A549 (cell line): ENCODE measurements at regions not wholly inside any gene's neighbourhood (a gene's known extent, or its start where the extent isn't known, plus 50 kb on each side); places are given as distances from the start of the nearest gene placed in this dataset.

Experiments
- ATAC-seq, 2 experiments: fragments of 200-7000 bp in 1 of 2; fragments of >200 bp in 1 of 2; cut with Nextera tagmentation in 1 of 2; cut with Tn5 transposase in 1 of 2; 3 replicates each; pipeline versions ENCODE4 v1.8.0 to v1.9.1; 2018 to 2020; ENCODE audit warnings: mild to moderate bottlenecking in 1 of 2, moderate library complexity in 1 of 2
- CTCF ChIA-PET: fragments of 300-600 bp; sonication (Branson Sonifier 250); formaldehyde crosslinking; extraction: SDS; loops from one replicate; lab custom pipeline; 2021; ENCODE audit warnings: antibody characterized with exemption, inconsistent platforms; lab: Yijun Ruan, JAX
- POLR2A ChIA-PET: fragments of 350-600 bp; formaldehyde crosslinking; extraction: SDS; loops from one replicate; lab custom pipeline; 2021; ENCODE audit warnings: antibody characterized with exemption, inconsistent platforms; lab: Yijun Ruan, JAX
- DNase-seq, 2 experiments: peaks; one replicate each; pipeline versions ENCODE4 v3.0.0 to v3.0.0-alpha.2; 2011 to 2016; ENCODE audit warnings: low read depth in 1 of 2, low spot score in 1 of 2
- FAIRE-seq: peaks from 2 replicates; lab custom pipeline; 2011; peaks lifted over from hg19 to GRCh38; lab: Jason Lieb, UNC
- H3K27ac ChIP-seq, 2 experiments: fragments of >200 bp; sonication (Bioruptor Twin); formaldehyde crosslinking; 3 replicates each; pipeline ENCODE4 v1.5.1; 2016 to 2017
- H3K4me1 ChIP-seq: fragments of >200 bp; sonication (Bioruptor Twin); formaldehyde crosslinking; 3 replicates; pipeline ENCODE4 v1.6.1; 2016
- H3K4me2 ChIP-seq: fragments of >200 bp; sonication (Bioruptor Twin); formaldehyde crosslinking; 3 replicates; pipeline ENCODE4 v1.6.1; 2016
- H3K4me3 ChIP-seq: fragments of >200 bp; sonication (Bioruptor Twin); formaldehyde crosslinking; 3 replicates; pipeline ENCODE4 v1.5.1; 2016
- H3K9me3 ChIP-seq: fragments of >200 bp; sonication (Bioruptor Twin); formaldehyde crosslinking; 3 replicates; pipeline ENCODE4 v1.6.1; 2016
- BCL3 ChIP-seq: fragments of >200 bp; sonication (Bioruptor Twin); formaldehyde crosslinking; IDR thresholded peaks from 3 replicates; pipeline ENCODE4 v1.6.1; 2016
- CBX8 ChIP-seq: fragments of 200-600 bp; sonication (generic); IDR thresholded peaks from 2 replicates; pipeline ENCODE4 v1.6.1; 2016
- CHD2 ChIP-seq: fragments of 150-350 bp; IDR thresholded peaks from 2 replicates; pipeline ENCODE4 v1.6.1; 2014; ENCODE audit warnings: low read length; ENCODE audit not compliant: partially characterized antibody
- CHD4 ChIP-seq: fragments of 200-600 bp; sonication (generic); IDR thresholded peaks from 2 replicates; pipeline ENCODE4 v1.6.1; 2016; ENCODE audit warnings: antibody characterized with exemption, mild to moderate bottlenecking, borderline replicate concordance
- CTCF ChIP-seq: fragments of >200 bp; sonication (Bioruptor Twin); formaldehyde crosslinking; IDR thresholded peaks from 3 replicates; pipeline ENCODE4 v1.5.1; 2016
- EHF ChIP-seq: fragments of 250-450 bp; sonication (Bioruptor Pico); IDR thresholded peaks from 2 replicates; pipeline ENCODE4 v1.5.0; 2020; ENCODE audit warnings: mild to moderate bottlenecking
- HEYL ChIP-seq: fragments of 250-450 bp; sonication (Bioruptor Pico); IDR thresholded peaks from 2 replicates; pipeline ENCODE4 v1.8.0; 2021; ENCODE audit warnings: mild to moderate bottlenecking, moderate library complexity
- HOXA7 ChIP-seq: fragments of 250-450 bp; sonication (Bioruptor Pico); IDR thresholded peaks from 2 replicates; pipeline ENCODE4 v1.5.0; 2020; ENCODE audit warnings: mild to moderate bottlenecking, moderate library complexity
- JUN ChIP-seq, 2 experiments: fragments of >200 bp; sonication (Bioruptor Twin); formaldehyde crosslinking; IDR thresholded peaks; 2 replicates in 1 of 2; 3 replicates in 1 of 2; pipeline ENCODE4 v1.6.1; 2016 to 2017
- KDM1A ChIP-seq: fragments of 200-600 bp; sonication (generic); IDR thresholded peaks from 2 replicates; pipeline ENCODE4 v1.6.1; 2016; ENCODE audit warnings: low read depth, mild to moderate bottlenecking
- KDM5A ChIP-seq: fragments of 200-600 bp; sonication (generic); IDR thresholded peaks from 2 replicates; pipeline ENCODE4 v1.6.1; 2016; ENCODE audit warnings: antibody characterized with exemption, mild to moderate bottlenecking
- MAFK ChIP-seq: fragments of 450-650 bp; IDR thresholded peaks from 2 replicates; pipeline ENCODE4 v1.6.1; 2014; ENCODE audit not compliant: partially characterized antibody
- MAX ChIP-seq: IDR thresholded peaks from 2 replicates; pipeline ENCODE4 v1.6.1; 2012
- MYC ChIP-seq: IDR thresholded peaks from 2 replicates; pipeline ENCODE4 v1.6.1; 2012; ENCODE audit warnings: mild to moderate bottlenecking, inconsistent platforms, low read length, improper control_type of control experiment, borderline replicate concordance
- NR3C1 ChIP-seq: fragments of >200 bp; sonication (Bioruptor Twin); formaldehyde crosslinking; IDR thresholded peaks from 3 replicates; pipeline ENCODE4 v1.6.1; 2017
- PHF8 ChIP-seq: fragments of 200-600 bp; sonication (generic); IDR thresholded peaks from 2 replicates; pipeline ENCODE4 v1.6.1; 2016; ENCODE audit warnings: low read depth, mild to moderate bottlenecking, antibody characterized with exemption, moderate library complexity, borderline replicate concordance
- POLR2A ChIP-seq: IDR thresholded peaks from 2 replicates; pipeline ENCODE4 v1.6.1; 2012; ENCODE audit warnings: mild to moderate bottlenecking, low read length
- REST ChIP-seq: fragments of 200-600 bp; sonication (generic); IDR thresholded peaks from 2 replicates; pipeline ENCODE4 v1.6.1; 2016; ENCODE audit warnings: antibody characterized with exemption, mild to moderate bottlenecking, moderate library complexity
- RNF2 ChIP-seq: fragments of 200-600 bp; sonication (generic); IDR thresholded peaks from 2 replicates; pipeline ENCODE4 v1.6.1; 2016; ENCODE audit warnings: low read depth, mild to moderate bottlenecking, antibody characterized with exemption, moderate library complexity, borderline replicate concordance
- SREBF2 ChIP-seq: fragments of 450-650 bp; IDR thresholded peaks from 2 replicates; pipeline ENCODE4 v1.6.1; 2014; ENCODE audit warnings: mild to moderate bottlenecking, moderate library complexity
- TFCP2L1 ChIP-seq: fragments of 250-450 bp; sonication (Bioruptor Pico); IDR thresholded peaks from 2 replicates; pipeline ENCODE4 v1.5.0; 2021; ENCODE audit warnings: mild to moderate bottlenecking
- ZC3H11A ChIP-seq: fragments of 450-650 bp; IDR thresholded peaks from 2 replicates; pipeline ENCODE4 v1.6.1; 2014; ENCODE audit warnings: antibody characterized with exemption, mild to moderate bottlenecking
- ZFP36 ChIP-seq: fragments of 450-650 bp; IDR thresholded peaks from 2 replicates; pipeline ENCODE4 v1.6.1; 2014; ENCODE audit warnings: borderline replicate concordance; ENCODE audit not compliant: partially characterized antibody
- WGBS: methylation state at CpG from one replicate; pipeline ENCODE4 v1.1.6; 2017; ENCODE audit errors: missing lambda C conversion rate; 5-methylcytosine and 5-hydroxymethylcytosine counted together

- Histone ChIP-seq H3K9me3 (no peaks in the 10 kb centered on the region), H3K27ac (no peak overlapping the region), H3K4me2 (no peak overlapping the region), H3K4me3 (no peak overlapping the region), H3K4me1 (no peaks in the 10 kb centered on the region)
- CTCF ChIA-PET = no interaction called here
- no peak for ATAC-seq
- DNase-seq = no peak
- FAIRE-seq = no peak
- WGBS = 23% methylated on average over 6 of the region's 6 CpGs
- POLR2A ChIA-PET = no interaction called here
- TF ChIP-seq HEYL (CRISPR knock-in tag) (no peak), KDM1A (no peak), MYC (no peak)
Observed at GRCh38 chrY:7461873-7462525, 550.4 kb upstream of the AMELY start.

GRCh38 chrY:7459802-7460201 lies 548.2 kb upstream of the AMELY start:
- ChIA-PET POLR2A (no interaction called here), CTCF (no interaction called here)
- H3K27ac ChIP-seq = no peak overlapping the region

More at GRCh38 chrY:7459802-7460201, 548.2 kb upstream of the AMELY start:
- DNase-seq = no peak
- FAIRE-seq = no peak
- H3K9me3 ChIP-seq = no peaks in the 10 kb centered on the region
- H3K4me1 ChIP-seq = no peaks in the 10 kb centered on the region
- TF ChIP-seq CTCF (no peak), CHD4 (no peak), JUN (IDR thresholded peaks at IDR 0.05) (no peak), CHD2 (no peak), KDM5A (no peak), RNF2 (no peak), ZC3H11A (no peak), HOXA7 (CRISPR knock-in tag) (no peak), TFCP2L1 (CRISPR knock-in tag) (no peak), SREBF2 (no peak), NR3C1 (no peak), MAX (no peak), MAFK (no peak), BCL3 (no peak), REST (no peak), POLR2A (no peak), ZFP36 (no peak), CBX8 (no peak), PHF8 (no peak), EHF (CRISPR knock-in tag) (no peak)
- H3K4me2 ChIP-seq = no peak overlapping the region
- H3K4me3 ChIP-seq = no peak overlapping the region
- no peak for ATAC-seq
